GM23338 (cell line): ENCODE measurements at regions not wholly inside any gene's neighbourhood (a gene's known extent, or its start where the extent isn't known, plus 50 kb on each side); places are given as distances from the start of the nearest gene placed in this dataset.

Source experiments
- ATAC-seq: fragments of 200-7000 bp; cut with Tn5 transposase; 3 replicates; pipeline ENCODE4 v1.9.1; 2020
- DNase-seq: peaks from one replicate; pipeline ENCODE4 v3.0.0-alpha.2; 2015; ENCODE audit warnings: low spot score
- H2AFZ ChIP-seq: fragments of 200-600 bp; sonication (generic); 2 replicates; pipeline ENCODE4 v1.8.0; 2016; ENCODE audit warnings: antibody characterized with exemption, mild to moderate bottlenecking, moderate library complexity
- H3F3A ChIP-seq: fragments of 200-600 bp; sonication (generic); replicated peaks from 2 replicates; pipeline ENCODE4 v1.8.0; 2017; ENCODE audit warnings: antibody characterized with exemption, mixed run types, low read depth
- H3K27ac ChIP-seq: fragments of 200-600 bp; sonication (generic); 2 replicates; pipeline ENCODE4 v1.6.1; 2016; ENCODE audit warnings: low read depth
- H3K27me3 ChIP-seq: fragments of 200-600 bp; sonication (generic); 2 replicates; pipeline ENCODE4 v1.8.0; 2016; ENCODE audit warnings: mild to moderate bottlenecking, mixed run types, moderate library complexity; ENCODE audit not compliant: insufficient read depth
- H3K36me3 ChIP-seq: fragments of 200-600 bp; sonication (generic); 2 replicates; pipeline ENCODE4 v1.8.0; 2016; ENCODE audit warnings: mild to moderate bottlenecking; ENCODE audit not compliant: insufficient read depth
- H3K4me1 ChIP-seq: fragments of 200-600 bp; sonication (generic); 2 replicates; pipeline ENCODE4 v1.8.0; 2016; ENCODE audit warnings: mild to moderate bottlenecking, moderate library complexity; ENCODE audit not compliant: insufficient read depth
- H3K4me2 ChIP-seq: fragments of 200-600 bp; sonication (generic); 2 replicates; pipeline ENCODE4 v1.7.1; 2017; ENCODE audit warnings: mixed run types
- H3K4me3 ChIP-seq: fragments of 200-600 bp; sonication (generic); 2 replicates; pipeline ENCODE4 v1.6.1; 2016; ENCODE audit warnings: mixed run types
- H3K79me2 ChIP-seq: fragments of 200-600 bp; sonication (generic); replicated peaks from 2 replicates; pipeline ENCODE4 v1.8.0; 2017; ENCODE audit warnings: mild to moderate bottlenecking; ENCODE audit not compliant: insufficient read depth
- H3K9me2 ChIP-seq: fragments of 200-600 bp; sonication (generic); 2 replicates; pipeline ENCODE4 v1.8.0; 2017; ENCODE audit not compliant: insufficient read depth
- H4K20me1 ChIP-seq: fragments of 200-600 bp; sonication (generic); replicated peaks from 2 replicates; pipeline ENCODE4 v1.8.0; 2017; ENCODE audit warnings: mild to moderate bottlenecking; ENCODE audit not compliant: insufficient read depth
- H3K27ac Mint-ChIP-seq: 2 replicates; pipeline ENCODE4 v1.8.0; 2020; ENCODE audit warnings: inconsistent platforms, mild to moderate bottlenecking, moderate library complexity, mixed read lengths
- H3K27me3 Mint-ChIP-seq: 3 replicates; pipeline ENCODE4 v1.8.0; 2022; ENCODE audit warnings: low read depth, mild to moderate bottlenecking, moderate library complexity, mixed read lengths, inconsistent platforms; ENCODE audit not compliant: insufficient read depth, poor library complexity
- H3K36me3 Mint-ChIP-seq: 3 replicates; pipeline ENCODE4 v1.8.0; 2021; ENCODE audit warnings: low read depth, mild to moderate bottlenecking, inconsistent platforms, moderate library complexity, mixed read lengths
- H3K4me1 Mint-ChIP-seq: 3 replicates; pipeline ENCODE4 v1.8.0; 2020; ENCODE audit warnings: mild to moderate bottlenecking, inconsistent platforms, mixed read lengths
- H3K4me3 Mint-ChIP-seq: 3 replicates; pipeline ENCODE4 v1.8.0; 2021; ENCODE audit warnings: moderate library complexity, mild to moderate bottlenecking, inconsistent platforms, mixed read lengths
- H3K9me3 Mint-ChIP-seq: 3 replicates; pipeline ENCODE4 v1.8.0; 2020; ENCODE audit warnings: moderate library complexity, mild to moderate bottlenecking, inconsistent platforms, mixed read lengths
- CTCF ChIP-seq, 2 experiments: fragments of 200-600 bp in 1 of 2; sonication (generic) in 1 of 2; conservative IDR thresholded peaks; 2 replicates each; pipeline versions ENCODE4 v1.5.1 to v1.6.1; 2016 to 2017; ENCODE audit warnings: antibody characterized with exemption in 2 of 2, low read depth in 2 of 2, mild to moderate bottlenecking in 2 of 2, moderate library complexity in 1 of 2
- ETS1 ChIP-seq: IDR thresholded peaks from 2 replicates; pipeline ENCODE4 v1.6.1; 2016; ENCODE audit warnings: antibody characterized with exemption
- EZH2 ChIP-seq: fragments of 200-600 bp; sonication (generic); IDR thresholded peaks from one replicate; pipeline ENCODE4 v1.8.0; 2017; ENCODE audit warnings: antibody characterized with exemption, mild to moderate bottlenecking, low read depth; ENCODE audit not compliant: unreplicated experiment
- EZH2phosphoT487 ChIP-seq: fragments of 200-600 bp; sonication (generic); IDR thresholded peaks from one replicate; pipeline ENCODE4 v1.8.1; 2018; ENCODE audit warnings: antibody characterized with exemption; ENCODE audit not compliant: unreplicated experiment
- JUNB ChIP-seq: IDR thresholded peaks from one replicate; pipeline ENCODE4 v1.6.1; 2016; ENCODE audit warnings: antibody characterized with exemption; ENCODE audit not compliant: unreplicated experiment
- NANOG ChIP-seq: IDR thresholded peaks from 2 replicates; pipeline ENCODE4 v1.6.1; 2016; ENCODE audit warnings: antibody characterized with exemption, borderline replicate concordance
- POLR2AphosphoS5 ChIP-seq: IDR thresholded peaks from 2 replicates; pipeline ENCODE4 v1.6.1; 2016; ENCODE audit warnings: antibody characterized with exemption, low read depth
- STAT1 ChIP-seq: IDR thresholded peaks from one replicate; pipeline ENCODE4 v1.6.1; 2016; ENCODE audit warnings: antibody characterized with exemption; ENCODE audit not compliant: unreplicated experiment
- ZNF114 ChIP-seq: fragments of 250-450 bp; sonication (Bioruptor Pico); IDR thresholded peaks from 2 replicates; pipeline ENCODE4 v1.5.0; 2020; ENCODE audit warnings: mild to moderate bottlenecking, moderate library complexity

GRCh38 chr3:1456781-1457311 lies 364.0 kb downstream of the CNTN6 start:
- Histone ChIP-seq H3K4me1 (peaks cover 3% of the 10 kb centered on the region; the same call in 1 of the 2 replicates), H3K27ac (no peak overlapping the region), H3F3A (no peaks in the 10 kb centered on the region), H4K20me1 (no peaks in the 10 kb centered on the region), H3K4me2 (no peak overlapping the region), H3K27me3 (no peaks in the 10 kb centered on the region), H3K4me3 (no peak overlapping the region), H2AFZ (peak overlapping the region; percentile 9; the same call in 1 of the 2 replicates), H3K36me3 (no peaks in the 10 kb centered on the region), H3K79me2 (no peaks in the 10 kb centered on the region), H3K9me2 (no peaks in the 10 kb centered on the region)
- H3K9me3 Mint-ChIP-seq: peaks cover 87% of the 10 kb centered on the region
- no peak overlapping the region for H3K27ac Mint-ChIP-seq
- H3K4me3 Mint-ChIP-seq: no peak overlapping the region
- H3K27me3 Mint-ChIP-seq: peaks cover 3% of the 10 kb centered on the region
- TF ChIP-seq CTCF (conservative IDR thresholded peaks at IDR 0.05; ENCODE audit: low read depth in 2 of 2) (no peak), ZNF114 (CRISPR knock-in tag) (no peak), JUNB (no peak), EZH2phosphoT487 (no peak), ETS1 (no peak), EZH2 (no peak), NANOG (no peak), STAT1 (no peak)
- ATAC-seq: no peak
- peaks cover 17% of the 10 kb centered on the region for H3K36me3 Mint-ChIP-seq
- H3K4me1 Mint-ChIP-seq: no peaks in the 10 kb centered on the region
- DNase-seq: no peak

DNA sequence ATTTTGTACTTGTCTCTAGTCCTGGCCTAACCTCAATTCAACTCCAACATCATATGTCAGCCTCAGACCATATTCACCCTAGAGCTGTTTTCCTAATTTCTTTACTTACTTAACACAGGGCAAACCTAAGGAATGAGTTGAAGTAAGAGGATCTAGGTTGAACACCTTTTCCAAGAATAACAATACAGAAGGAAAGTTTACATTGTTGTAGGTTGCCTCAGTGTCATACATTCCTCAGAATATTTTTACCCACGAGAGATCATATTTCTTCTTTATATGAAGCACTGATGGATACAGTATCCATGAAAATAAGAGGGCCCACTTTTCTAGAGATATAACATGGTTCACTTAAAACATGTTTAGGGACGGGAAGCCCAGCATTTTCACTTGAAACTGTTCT lies 369.5 kb downstream of the CNTN6 start:
- no peaks in the 10 kb centered on the region for H3K79me2 ChIP-seq
- H3K4me3 ChIP-seq: no peak overlapping the region
- TF ChIP-seq CTCF (conservative IDR thresholded peaks at IDR 0.05; ENCODE audit: low read depth in 2 of 2): no peak
- TF ChIP-seq POLR2AphosphoS5: no peak
- ATAC-seq (no peak), DNase-seq (no peak)
- H3F3A ChIP-seq: no peaks in the 10 kb centered on the region
- no peaks in the 10 kb centered on the region for H4K20me1 ChIP-seq
- H3K4me1 ChIP-seq: no peaks in the 10 kb centered on the region
- no peaks in the 10 kb centered on the region for H3K27me3 ChIP-seq
- Mint-ChIP-seq H3K27ac (no peak overlapping the region), H3K9me3 (peaks cover 89% of the 10 kb centered on the region), H3K4me3 (no peak overlapping the region), H3K4me1 (no peaks in the 10 kb centered on the region), H3K27me3 (peaks cover 2% of the 10 kb centered on the region), H3K36me3 (peaks cover 19% of the 10 kb centered on the region)
- 0 out of 2 replicates have a peak, but pooled peaks cover 3% of the 10 kb centered on the region for H3K9me2 ChIP-seq
- H3K36me3 ChIP-seq: no peaks in the 10 kb centered on the region
- H3K4me2 ChIP-seq: no peak overlapping the region
- 0 out of 2 replicates have a peak overlapping the region, but pooled peaks have one; percentile 18 for H2AFZ ChIP-seq
- H3K27ac ChIP-seq: no peak overlapping the region
